ENCODE measurements at regions not wholly inside any gene's neighbourhood (a gene's known extent, or its start where the extent isn't known, plus 50 kb on each side); places are given as distances from the start of the nearest gene placed in this dataset.

DNA sequence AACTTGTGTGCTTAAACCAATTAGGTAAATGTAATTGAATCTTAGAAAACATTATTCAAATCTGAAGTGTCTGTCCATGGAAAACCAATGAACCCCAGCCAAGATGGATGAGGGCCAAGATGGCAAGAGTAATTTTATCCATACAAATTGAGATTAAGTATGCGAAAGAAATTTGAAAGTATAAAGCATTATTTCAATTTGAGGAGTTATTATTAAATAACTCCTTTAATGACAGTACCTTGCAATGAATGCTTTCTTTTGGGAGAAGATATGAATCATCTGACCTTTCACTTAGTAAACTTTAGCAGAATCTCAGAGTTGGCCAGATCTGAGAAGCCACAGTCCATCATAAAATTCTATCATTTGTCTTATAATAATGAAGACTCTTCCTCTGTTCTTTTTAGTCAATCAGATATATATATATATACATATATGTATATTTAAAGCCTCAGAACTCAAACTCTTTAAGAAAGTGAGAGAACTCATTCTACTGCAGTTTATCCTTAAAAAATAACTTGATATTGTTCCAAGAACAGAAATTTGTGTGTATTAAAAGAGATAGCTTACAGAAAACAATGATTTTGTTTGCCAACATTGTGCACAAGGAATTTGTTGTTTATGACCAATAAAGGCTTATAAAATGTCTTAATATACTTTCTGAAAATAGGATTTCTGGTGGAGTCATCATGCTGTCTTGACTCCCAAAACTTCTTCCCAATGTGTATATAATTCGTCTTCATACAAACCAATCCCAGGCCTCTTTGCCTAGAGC, 434.8 kb upstream of the THBS1 start:
- H3K27me3 Mint-ChIP-seq (ENCODE audit: unreplicated experiment) = no peaks in the 10 kb centered on the region
- DNase-seq (ENCODE audit: extremely low spot score, unreplicated experiment) = no peak
- H3K27ac Mint-ChIP-seq (ENCODE audit: unreplicated experiment) = peak overlapping the region; percentile 37
- peaks cover 42% of the 10 kb centered on the region for H3K4me1 Mint-ChIP-seq (ENCODE audit: unreplicated experiment)
- no peak overlapping the region for H3K4me3 Mint-ChIP-seq (ENCODE audit: unreplicated experiment)
- H3K36me3 Mint-ChIP-seq (ENCODE audit: unreplicated experiment) = peaks cover 2% of the 10 kb centered on the region
- TF ChIP-seq, protein P1, sequence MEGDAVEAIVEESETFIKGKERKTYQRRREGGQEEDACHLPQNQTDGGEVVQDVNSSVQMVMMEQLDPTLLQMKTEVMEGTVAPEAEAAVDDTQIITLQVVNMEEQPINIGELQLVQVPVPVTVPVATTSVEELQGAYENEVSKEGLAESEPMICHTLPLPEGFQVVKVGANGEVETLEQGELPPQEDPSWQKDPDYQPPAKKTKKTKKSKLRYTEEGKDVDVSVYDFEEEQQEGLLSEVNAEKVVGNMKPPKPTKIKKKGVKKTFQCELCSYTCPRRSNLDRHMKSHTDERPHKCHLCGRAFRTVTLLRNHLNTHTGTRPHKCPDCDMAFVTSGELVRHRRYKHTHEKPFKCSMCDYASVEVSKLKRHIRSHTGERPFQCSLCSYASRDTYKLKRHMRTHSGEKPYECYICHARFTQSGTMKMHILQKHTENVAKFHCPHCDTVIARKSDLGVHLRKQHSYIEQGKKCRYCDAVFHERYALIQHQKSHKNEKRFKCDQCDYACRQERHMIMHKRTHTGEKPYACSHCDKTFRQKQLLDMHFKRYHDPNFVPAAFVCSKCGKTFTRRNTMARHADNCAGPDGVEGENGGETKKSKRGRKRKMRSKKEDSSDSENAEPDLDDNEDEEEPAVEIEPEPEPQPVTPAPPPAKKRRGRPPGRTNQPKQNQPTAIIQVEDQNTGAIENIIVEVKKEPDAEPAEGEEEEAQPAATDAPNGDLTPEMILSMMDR (IDR thresholded peaks at IDR 0.05) = no peak
- H3K9me3 Mint-ChIP-seq (ENCODE audit: unreplicated experiment) = no peaks in the 10 kb centered on the region

DNA sequence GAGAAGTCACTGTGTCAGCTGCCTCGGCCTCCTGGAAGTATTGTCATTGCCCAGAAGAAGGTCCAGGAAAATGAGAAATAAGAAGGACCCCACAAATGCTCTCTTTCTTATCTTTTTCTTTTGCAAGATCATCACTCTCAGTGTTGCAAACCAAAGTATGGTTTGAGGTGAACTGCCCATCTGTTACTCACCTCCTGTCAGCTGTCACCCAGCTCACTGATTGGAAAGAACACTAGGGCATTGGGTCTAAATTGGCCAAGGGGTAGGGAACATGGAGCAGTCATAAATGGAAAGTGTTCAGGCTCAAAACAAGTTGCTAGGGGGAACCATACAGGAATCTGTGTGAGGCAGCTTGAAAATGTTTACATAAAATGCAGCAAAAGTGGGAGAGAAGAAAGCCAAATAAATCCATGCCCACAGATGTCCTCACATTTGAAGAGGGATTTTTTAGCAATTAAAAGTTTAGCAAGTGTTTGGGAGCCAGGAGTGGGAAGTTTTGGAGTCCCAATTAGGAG, 431.2 kb upstream of the THBS1 start:
- Mint-ChIP-seq H3K9me3 (ENCODE audit: unreplicated experiment) (no peaks in the 10 kb centered on the region), H3K27ac (ENCODE audit: unreplicated experiment) (no peak overlapping the region), H3K4me3 (ENCODE audit: unreplicated experiment) (no peak overlapping the region), H3K4me1 (ENCODE audit: unreplicated experiment) (peaks cover 46% of the 10 kb centered on the region), H3K36me3 (ENCODE audit: unreplicated experiment) (peaks cover 2% of the 10 kb centered on the region), H3K27me3 (ENCODE audit: unreplicated experiment) (no peaks in the 10 kb centered on the region)
- DNase-seq (ENCODE audit: extremely low spot score, unreplicated experiment) = no peak
- TF ChIP-seq, protein P1 (IDR thresholded peaks at IDR 0.05) = no peak

DNA sequence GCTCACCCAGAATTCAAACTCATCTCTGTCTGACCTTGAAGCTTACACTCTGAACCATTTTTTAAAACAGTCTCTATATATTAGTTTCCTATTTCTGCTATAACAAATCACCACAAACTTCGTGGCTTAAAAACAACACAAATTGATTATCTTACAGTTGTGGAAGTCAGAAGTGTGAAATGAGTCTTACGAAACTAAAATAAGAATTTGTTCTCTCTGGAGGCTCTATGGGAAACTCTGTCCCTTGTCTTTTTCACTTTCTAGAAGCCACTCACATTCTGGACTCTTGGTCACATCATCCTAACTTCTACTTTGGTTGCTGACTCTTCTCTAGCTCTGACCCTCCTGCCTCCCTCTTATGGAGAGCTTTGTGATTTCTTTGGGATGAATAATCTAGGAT, 429.3 kb upstream of the THBS1 start:
- Mint-ChIP-seq H3K27me3 (ENCODE audit: unreplicated experiment) (no peaks in the 10 kb centered on the region), H3K9me3 (ENCODE audit: unreplicated experiment) (no peaks in the 10 kb centered on the region), H3K4me3 (ENCODE audit: unreplicated experiment) (no peak overlapping the region), H3K27ac (ENCODE audit: unreplicated experiment) (no peak overlapping the region), H3K36me3 (ENCODE audit: unreplicated experiment) (peaks cover 2% of the 10 kb centered on the region), H3K4me1 (ENCODE audit: unreplicated experiment) (peaks cover 49% of the 10 kb centered on the region)
- no peak for DNase-seq (ENCODE audit: extremely low spot score, unreplicated experiment)
- TF ChIP-seq, protein P1 (IDR thresholded peaks at IDR 0.05) = no peak

DNA sequence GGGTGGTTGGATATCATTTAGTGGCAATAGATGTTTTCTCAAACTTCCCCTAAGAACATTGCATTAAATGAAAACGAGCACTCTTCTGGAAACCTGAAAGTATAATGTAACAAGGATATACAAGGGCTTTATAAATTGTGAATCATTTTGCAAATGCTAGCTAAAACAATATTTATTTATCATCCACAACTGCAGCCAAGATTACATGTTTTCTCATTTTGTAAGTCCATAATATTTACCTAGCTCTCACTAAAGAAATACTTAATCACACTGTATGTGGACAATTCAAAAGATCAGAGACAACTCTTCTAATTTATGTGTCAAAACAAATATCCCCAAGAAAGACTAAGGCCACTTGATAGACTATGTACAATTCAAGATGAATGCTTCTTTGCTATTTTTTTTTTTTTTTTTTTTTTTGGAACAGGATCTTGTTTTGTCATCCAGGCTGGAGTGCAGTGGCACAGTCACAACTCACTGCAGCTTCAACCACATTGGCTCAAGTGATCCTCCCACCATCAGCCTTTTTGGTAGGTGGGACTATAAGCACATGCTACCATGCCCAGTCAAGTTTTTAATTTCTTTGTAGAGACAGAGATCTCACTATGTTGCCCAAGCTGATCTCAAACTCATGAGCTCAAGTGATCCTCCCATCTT, 427.7 kb upstream of the THBS1 start:
- H3K36me3 Mint-ChIP-seq (ENCODE audit: unreplicated experiment) = peaks cover 2% of the 10 kb centered on the region
- TF ChIP-seq, protein P1 (IDR thresholded peaks at IDR 0.05) = no peak
- peak overlapping the region; percentile 6 for H3K27ac Mint-ChIP-seq (ENCODE audit: unreplicated experiment)
- peaks cover 49% of the 10 kb centered on the region for H3K4me1 Mint-ChIP-seq (ENCODE audit: unreplicated experiment)
- H3K9me3 Mint-ChIP-seq (ENCODE audit: unreplicated experiment) = no peaks in the 10 kb centered on the region
- no peak overlapping the region for H3K4me3 Mint-ChIP-seq (ENCODE audit: unreplicated experiment)
- DNase-seq (ENCODE audit: extremely low spot score, unreplicated experiment) = no peak
- H3K27me3 Mint-ChIP-seq (ENCODE audit: unreplicated experiment) = no peaks in the 10 kb centered on the region

DNA sequence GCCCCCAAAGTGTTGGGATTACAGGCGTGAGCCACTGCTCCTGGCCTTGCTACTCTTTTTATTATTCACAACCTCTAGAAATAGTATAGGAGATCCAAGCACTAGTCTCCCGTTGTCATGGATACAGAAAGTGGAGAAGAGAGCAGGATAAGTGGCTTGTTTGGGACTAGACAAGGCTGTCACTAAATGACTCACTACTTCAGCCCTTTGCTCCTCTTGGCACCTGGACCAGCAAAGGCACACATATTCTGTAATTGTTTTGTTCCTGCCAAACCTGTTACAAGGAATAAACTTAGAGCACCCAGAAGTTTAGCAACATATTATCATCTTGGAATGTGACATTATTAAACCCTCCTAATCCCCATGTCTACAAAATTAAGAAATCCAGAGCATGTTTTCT, 427.2 kb upstream of the THBS1 start:
- peaks cover 49% of the 10 kb centered on the region for H3K4me1 Mint-ChIP-seq (ENCODE audit: unreplicated experiment)
- H3K9me3 Mint-ChIP-seq (ENCODE audit: unreplicated experiment) = no peaks in the 10 kb centered on the region
- H3K27me3 Mint-ChIP-seq (ENCODE audit: unreplicated experiment) = no peaks in the 10 kb centered on the region
- no peak for DNase-seq (ENCODE audit: extremely low spot score, unreplicated experiment)
- no peak overlapping the region for H3K4me3 Mint-ChIP-seq (ENCODE audit: unreplicated experiment)
- TF ChIP-seq, protein P1 (IDR thresholded peaks at IDR 0.05) = no peak
- H3K27ac Mint-ChIP-seq (ENCODE audit: unreplicated experiment) = no peak overlapping the region
- H3K36me3 Mint-ChIP-seq (ENCODE audit: unreplicated experiment) = peaks cover 2% of the 10 kb centered on the region

Measured in osteocyte (in vitro differentiated cells).